Right lobe of liver (tissue), 6 donors: ENCODE measurements at regions not wholly inside any gene's neighbourhood (a gene's known extent, or its start where the extent isn't known, plus 50 kb on each side); places are given as distances from the start of the nearest gene placed in this dataset.

ENCODE experiments used
- ATAC-seq, 4 donors: fragments of 200-7000 bp; cut with Tn5 transposase; one replicate each; pipeline ENCODE4 v1.9.1; 2020; ENCODE audit warnings: mild to moderate bottlenecking in 4 of 4, moderate library complexity in 4 of 4
- DNase-seq, 3 donors: peaks; one replicate each; pipeline ENCODE4 v3.0.0-alpha.2; 2020
- H3K27ac ChIP-seq, 3 donors: fragments of 200-600 bp; one replicate each; pipeline ENCODE4 v1.8.0; 2022
- H3K27me3 ChIP-seq, 2 donors: fragments of 200-600 bp; one replicate each; pipeline ENCODE4 v1.8.0; 2022
- H3K36me3 ChIP-seq, 4 donors: fragments of 200-600 bp; sonication (generic) in 1 of 4; one replicate each; pipeline versions ENCODE4 v1.5.1 to v1.8.0; 2017 to 2022; ENCODE audit warnings: control low read depth in 1 of 4
- H3K4me1 ChIP-seq, 4 donors: fragments of 200-600 bp; sonication (generic) in 1 of 4; one replicate each; pipeline versions ENCODE4 v1.5.1 to v1.8.0; 2017 to 2022; ENCODE audit warnings: control low read depth in 1 of 4
- H3K4me3 ChIP-seq, 3 donors: fragments of 200-600 bp; one replicate each; pipeline ENCODE4 v1.8.0; 2022
- H3K9me3 ChIP-seq, 4 donors: fragments of 200-600 bp; sonication (generic) in 1 of 4; one replicate each; pipeline versions ENCODE4 v1.5.1 to v1.8.0; 2017 to 2022; ENCODE audit warnings: control low read depth in 1 of 4
- CTCF ChIP-seq, 4 donors: fragments of 200-600 bp in 3 of 4; fragments of 450-650 bp in 1 of 4; IDR thresholded peaks; one replicate each; pipeline versions ENCODE4 v1.5.1 to v1.8.0; 2016 to 2022; ENCODE audit warnings: antibody characterized with exemption in 4 of 4, mild to moderate bottlenecking in 2 of 4
- POLR2A ChIP-seq: fragments of 450-650 bp; IDR thresholded peaks from one replicate; pipeline ENCODE4 v1.6.1; 2017; ENCODE audit warnings: antibody characterized with exemption, mild to moderate bottlenecking
- WGBS: methylation state at CpG from one replicate; pipeline ENCODE4 v1.1.6; 2018; ENCODE audit warnings: low coverage, low lambda C conversion rate; ENCODE audit not compliant: insufficient coverage; ENCODE audit errors: missing lambda C conversion rate; 5-methylcytosine and 5-hydroxymethylcytosine counted together
- intact Hi-C, 2 donors: fragments of 100-400 bp; cut with DNase I; formaldehyde crosslinking; loops; one replicate each; pipeline versions ENCODE4 v1.11.2 to v1.14.1; 2022
- donor health status: DM: no; HTN: yes; CAD: no.
- donor health status: DM: no; HTN: no; CAD: no.
- donor health status: DM: no; HTN: no; CAD: no.
- donor health status: DM: no; HTN: yes; CAD: no.
- donor health status: DM: no; HTN: yes; CAD: no.

GRCh38 chr2:120802158-120802557, 66.5 kb downstream of the GLI2 start:
- ATAC-seq (no peak), DNase-seq (no peak)
- H3K4me1 ChIP-seq, result no peaks in the 10 kb centered on the region
- no peaks in the 10 kb centered on the region for H3K36me3 ChIP-seq
- intact Hi-C loops, result no loop called here
- no peak overlapping the region for H3K27ac ChIP-seq
- H3K9me3 ChIP-seq, result no peaks in the 10 kb centered on the region
- 49% methylated on average over 4 of the region's 5 CpGs for WGBS
- no peak for TF ChIP-seq POLR2A
- no peak for TF ChIP-seq CTCF (IDR thresholded peaks at IDR 0.05)
- H3K27me3 ChIP-seq, result no peaks in the 10 kb centered on the region
- no peak overlapping the region for H3K4me3 ChIP-seq

- Histone ChIP-seq H3K27ac (no peak overlapping the region), H3K4me1 (no peaks in the 10 kb centered on the region), H3K9me3 (no peaks in the 10 kb centered on the region), H3K36me3 (no peaks in the 10 kb centered on the region), H3K27me3 (no peaks in the 10 kb centered on the region), H3K4me3 (no peak overlapping the region)
- TF ChIP-seq POLR2A (no peak), CTCF (IDR thresholded peaks at IDR 0.05) (no peak)
- intact Hi-C loops, result no loop called here
- ATAC-seq, result no peak
- DNase-seq, result no peak
- WGBS, result 75% methylated on average over 2 of the region's 3 CpGs
These were observed 67.3 kb downstream of the GLI2 start for GRCh38 chr2:120802867-120803484.

- no peak for ATAC-seq
- H3K27me3 ChIP-seq, result no peaks in the 10 kb centered on the region
- H3K9me3 ChIP-seq, result no peaks in the 10 kb centered on the region
- WGBS, result 38% methylated on average over 3 of the region's 11 CpGs
- no peak overlapping the region for H3K27ac ChIP-seq
- H3K4me3 ChIP-seq, result no peak overlapping the region
- no peaks in the 10 kb centered on the region for H3K36me3 ChIP-seq
- TF ChIP-seq POLR2A, result no peak
- no peak for TF ChIP-seq CTCF (IDR thresholded peaks at IDR 0.05)
- H3K4me1 ChIP-seq, result no peaks in the 10 kb centered on the region
- intact Hi-C loops, result no loop called here
- DNase-seq, result no peak
These were observed 68.2 kb downstream of the GLI2 start for GRCh38 chr2:120803764-120804335.

GRCh38 chr2:120804459-120804858, 68.8 kb downstream of the GLI2 start:
- no peaks in the 10 kb centered on the region for H3K36me3 ChIP-seq
- intact Hi-C loops, result no loop called here
- H3K4me1 ChIP-seq, result no peaks in the 10 kb centered on the region
- no peak overlapping the region for H3K27ac ChIP-seq
- H3K4me3 ChIP-seq, result no peak overlapping the region
- no peak for ATAC-seq
- TF ChIP-seq CTCF (IDR thresholded peaks at IDR 0.05), result no peak
- TF ChIP-seq POLR2A, result no peak
- H3K9me3 ChIP-seq, result no peaks in the 10 kb centered on the region
- DNase-seq, result no peak
- 14% methylated on average over 1 of the region's 6 CpGs for WGBS
- H3K27me3 ChIP-seq, result no peaks in the 10 kb centered on the region
